Esophagus squamous epithelium (tissue), 4 donors: ENCODE measurements at regions not wholly inside any gene's neighbourhood (a gene's known extent, or its start where the extent isn't known, plus 50 kb on each side); places are given as distances from the start of the nearest gene placed in this dataset.

ENCODE experiments used
- POLR2A ChIP-seq, 4 donors: fragments of 450-650 bp; IDR thresholded peaks; one replicate each; pipeline ENCODE4 v1.6.1; 2017; ENCODE audit warnings: antibody characterized with exemption in 4 of 4, mild to moderate bottlenecking in 4 of 4, moderate library complexity in 3 of 4
- TF ChIP-seq, protein P1 (sequence below), 6 experiments: fragments of 450-650 bp in 4 of 6; fragments of 200-600 bp in 2 of 6; sonication (generic) in 2 of 6; IDR thresholded peaks; one replicate each; pipeline ENCODE4 v1.5.1; 2016 to 2019; ENCODE audit warnings: antibody characterized with exemption in 6 of 6, mild to moderate bottlenecking in 4 of 6, moderate library complexity in 4 of 6

DNA sequence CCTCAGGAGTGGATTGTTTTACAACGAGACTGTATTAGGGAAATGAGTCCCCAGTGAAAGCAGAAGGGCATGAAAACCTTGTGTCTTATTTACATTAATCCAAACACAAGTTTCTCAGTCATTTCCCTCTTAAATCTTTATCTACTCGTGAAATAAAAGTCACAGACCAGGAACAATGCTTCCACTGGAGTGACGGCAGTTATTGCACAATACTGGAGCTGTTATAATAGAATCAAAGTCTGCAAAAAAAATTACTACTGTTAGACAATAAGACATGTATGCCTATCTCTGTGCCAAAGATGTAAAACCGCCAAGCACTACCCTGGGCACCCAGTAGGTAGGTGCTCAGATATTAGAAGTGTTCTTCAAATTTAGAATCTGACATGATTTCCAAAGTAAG is 375.5 kb downstream of the ZNF521 start:
- TF ChIP-seq, protein P1, sequence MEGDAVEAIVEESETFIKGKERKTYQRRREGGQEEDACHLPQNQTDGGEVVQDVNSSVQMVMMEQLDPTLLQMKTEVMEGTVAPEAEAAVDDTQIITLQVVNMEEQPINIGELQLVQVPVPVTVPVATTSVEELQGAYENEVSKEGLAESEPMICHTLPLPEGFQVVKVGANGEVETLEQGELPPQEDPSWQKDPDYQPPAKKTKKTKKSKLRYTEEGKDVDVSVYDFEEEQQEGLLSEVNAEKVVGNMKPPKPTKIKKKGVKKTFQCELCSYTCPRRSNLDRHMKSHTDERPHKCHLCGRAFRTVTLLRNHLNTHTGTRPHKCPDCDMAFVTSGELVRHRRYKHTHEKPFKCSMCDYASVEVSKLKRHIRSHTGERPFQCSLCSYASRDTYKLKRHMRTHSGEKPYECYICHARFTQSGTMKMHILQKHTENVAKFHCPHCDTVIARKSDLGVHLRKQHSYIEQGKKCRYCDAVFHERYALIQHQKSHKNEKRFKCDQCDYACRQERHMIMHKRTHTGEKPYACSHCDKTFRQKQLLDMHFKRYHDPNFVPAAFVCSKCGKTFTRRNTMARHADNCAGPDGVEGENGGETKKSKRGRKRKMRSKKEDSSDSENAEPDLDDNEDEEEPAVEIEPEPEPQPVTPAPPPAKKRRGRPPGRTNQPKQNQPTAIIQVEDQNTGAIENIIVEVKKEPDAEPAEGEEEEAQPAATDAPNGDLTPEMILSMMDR (IDR thresholded peaks at IDR 0.05) = no peak
- TF ChIP-seq POLR2A (IDR thresholded peaks at IDR 0.05) = no peak
